ENCODE measurements at regions not wholly inside any gene's neighbourhood (a gene's known extent, or its start where the extent isn't known, plus 50 kb on each side); places are given as distances from the start of the nearest gene placed in this dataset.

- no peaks in the 10 kb centered on the region for H3K27me3 ChIP-seq (ENCODE audit: control insufficient read depth, insufficient read depth, low read length)
- H3K4me3 ChIP-seq (ENCODE audit: low read length) = no peak overlapping the region
- H3K4me1 ChIP-seq (ENCODE audit: control insufficient read depth, insufficient read depth, low read length) = no peaks in the 10 kb centered on the region
- no peaks in the 10 kb centered on the region for H3K9me3 ChIP-seq (ENCODE audit: control insufficient read depth, low read length)
- no peaks in the 10 kb centered on the region for H3K36me3 ChIP-seq (ENCODE audit: control insufficient read depth, insufficient read depth, low read length)
- H3K9ac ChIP-seq (ENCODE audit: low read length) = no peak overlapping the region
These were observed 89.5 kb upstream of the AKIRIN2 start for GRCh38 chr6:87791485-87791884.

- Histone ChIP-seq H3K9me3 (ENCODE audit: control insufficient read depth, low read length) (no peaks in the 10 kb centered on the region), H3K4me1 (ENCODE audit: control insufficient read depth, insufficient read depth, low read length) (no peaks in the 10 kb centered on the region), H3K4me3 (ENCODE audit: low read length) (no peak overlapping the region), H3K36me3 (ENCODE audit: control insufficient read depth, insufficient read depth, low read length) (no peaks in the 10 kb centered on the region), H3K9ac (ENCODE audit: low read length) (no peak overlapping the region), H3K27me3 (ENCODE audit: control insufficient read depth, insufficient read depth, low read length) (no peaks in the 10 kb centered on the region)
These were observed 89.0 kb upstream of the AKIRIN2 start for GRCh38 chr6:87791029-87791428.

- Histone ChIP-seq H3K4me3 (ENCODE audit: low read length) (no peak overlapping the region), H3K9ac (ENCODE audit: low read length) (no peak overlapping the region), H3K27me3 (ENCODE audit: control insufficient read depth, insufficient read depth, low read length) (no peaks in the 10 kb centered on the region), H3K4me1 (ENCODE audit: control insufficient read depth, insufficient read depth, low read length) (no peaks in the 10 kb centered on the region), H3K36me3 (ENCODE audit: control insufficient read depth, insufficient read depth, low read length) (no peaks in the 10 kb centered on the region), H3K9me3 (ENCODE audit: control insufficient read depth, low read length) (no peaks in the 10 kb centered on the region)
These were observed 87.9 kb upstream of the AKIRIN2 start for GRCh38 chr6:87789900-87790290.

DNA sequence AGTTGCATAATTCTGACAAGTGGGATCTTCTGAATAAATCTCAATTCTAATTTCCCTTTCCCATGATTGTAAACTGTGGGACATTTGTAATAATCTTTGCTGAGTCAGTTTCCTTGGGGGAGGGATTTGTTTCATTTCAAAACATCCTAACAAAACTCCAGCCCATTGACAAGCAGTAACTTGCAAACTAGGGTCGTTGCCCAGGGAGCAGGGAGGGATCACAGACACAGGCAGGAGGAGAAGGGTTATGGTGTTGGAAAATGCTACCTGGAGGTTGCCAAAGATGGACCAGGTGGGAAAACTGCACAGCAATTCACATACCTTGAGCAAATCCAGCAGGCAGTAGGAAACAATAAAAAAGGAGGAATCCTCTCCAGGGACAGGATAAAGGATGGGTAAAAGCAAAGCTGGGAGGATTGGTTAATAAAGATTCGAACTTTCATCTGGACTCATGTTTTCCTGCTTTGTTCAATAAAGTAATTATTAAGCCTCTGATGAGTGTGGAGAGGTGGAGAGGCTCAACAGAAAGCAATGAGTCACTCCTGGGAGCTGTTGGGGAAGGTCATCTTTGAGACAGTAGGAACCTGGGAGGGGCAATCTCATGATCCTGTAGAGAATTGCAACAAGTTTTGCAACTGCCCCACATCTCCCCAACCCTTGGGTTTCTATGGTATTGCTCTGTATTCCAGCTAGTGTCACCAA is 87.3 kb upstream of the AKIRIN2 start:
- Histone ChIP-seq H3K27me3 (ENCODE audit: control insufficient read depth, insufficient read depth, low read length) (no peaks in the 10 kb centered on the region), H3K36me3 (ENCODE audit: control insufficient read depth, insufficient read depth, low read length) (no peaks in the 10 kb centered on the region), H3K9ac (ENCODE audit: low read length) (no peak overlapping the region), H3K9me3 (ENCODE audit: control insufficient read depth, low read length) (no peaks in the 10 kb centered on the region), H3K4me1 (ENCODE audit: control insufficient read depth, insufficient read depth, low read length) (no peaks in the 10 kb centered on the region), H3K4me3 (ENCODE audit: low read length) (no peak overlapping the region)

- no peaks in the 10 kb centered on the region for H3K36me3 ChIP-seq (ENCODE audit: control insufficient read depth, insufficient read depth, low read length)
- H3K9ac ChIP-seq (ENCODE audit: low read length) = no peak overlapping the region
- H3K4me1 ChIP-seq (ENCODE audit: control insufficient read depth, insufficient read depth, low read length) = no peaks in the 10 kb centered on the region
- no peak overlapping the region for H3K4me3 ChIP-seq (ENCODE audit: low read length)
- H3K9me3 ChIP-seq (ENCODE audit: control insufficient read depth, low read length) = no peaks in the 10 kb centered on the region
- H3K27me3 ChIP-seq (ENCODE audit: control insufficient read depth, insufficient read depth, low read length) = no peaks in the 10 kb centered on the region
These were observed 86.1 kb upstream of the AKIRIN2 start for GRCh38 chr6:87788141-87788540.

DNA sequence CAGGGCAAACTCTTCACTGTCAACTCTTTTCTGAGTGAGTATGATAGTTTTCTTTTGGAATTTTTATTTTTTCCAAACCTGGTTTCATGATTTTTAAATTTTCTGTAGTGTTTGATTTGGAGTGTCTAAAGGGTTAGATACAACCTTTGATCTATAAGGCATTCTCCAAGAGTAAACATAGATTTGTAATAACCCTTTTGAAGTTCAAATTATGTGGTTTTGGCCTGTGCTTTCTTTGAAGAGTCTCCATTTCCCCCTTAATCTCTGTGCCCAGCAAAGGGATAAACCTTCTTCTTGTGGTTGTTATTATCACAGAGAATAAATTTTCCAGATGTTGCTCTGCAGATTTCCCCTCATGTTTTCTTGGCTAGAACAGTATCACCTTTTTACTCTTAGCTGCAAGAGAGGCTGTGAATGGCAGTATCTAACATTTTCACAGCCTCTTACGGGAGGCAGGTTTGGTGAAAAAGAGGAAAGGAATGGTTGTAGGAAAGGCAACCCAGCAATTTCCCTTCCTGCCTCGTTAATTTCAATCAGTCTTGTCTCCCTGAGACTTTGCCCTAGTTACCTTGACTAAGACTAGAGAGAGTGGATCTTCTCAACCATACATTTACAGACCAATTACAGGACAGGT is 83.3 kb upstream of the AKIRIN2 start:
- H3K9me3 ChIP-seq (ENCODE audit: control insufficient read depth, low read length) = no peaks in the 10 kb centered on the region
- H3K9ac ChIP-seq (ENCODE audit: low read length) = no peak overlapping the region
- no peaks in the 10 kb centered on the region for H3K4me1 ChIP-seq (ENCODE audit: control insufficient read depth, insufficient read depth, low read length)
- H3K36me3 ChIP-seq (ENCODE audit: control insufficient read depth, insufficient read depth, low read length) = no peaks in the 10 kb centered on the region
- H3K27me3 ChIP-seq (ENCODE audit: control insufficient read depth, insufficient read depth, low read length) = no peaks in the 10 kb centered on the region
- no peak overlapping the region for H3K4me3 ChIP-seq (ENCODE audit: low read length)

DNA sequence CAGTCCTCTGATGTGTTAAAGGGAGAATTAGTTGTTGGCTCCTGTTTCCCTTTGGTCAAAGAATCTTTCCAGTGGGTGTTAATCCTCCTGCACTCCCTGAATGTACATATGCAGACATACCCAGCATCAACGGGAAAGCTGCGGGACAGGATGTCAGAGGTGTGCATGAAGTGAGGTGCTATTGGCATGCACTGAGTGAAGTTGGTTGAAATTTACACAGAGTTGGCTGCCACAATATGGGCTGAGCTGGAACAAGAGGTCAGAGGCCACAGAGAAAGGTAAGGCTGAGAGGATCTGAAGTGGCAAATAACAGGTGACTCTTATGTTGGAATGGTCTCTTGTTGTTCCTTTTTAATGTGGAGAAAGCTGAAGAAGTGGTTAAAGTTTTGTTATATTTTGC is 82.7 kb upstream of the AKIRIN2 start:
- Histone ChIP-seq H3K4me1 (ENCODE audit: control insufficient read depth, insufficient read depth, low read length) (no peaks in the 10 kb centered on the region), H3K9me3 (ENCODE audit: control insufficient read depth, low read length) (no peaks in the 10 kb centered on the region), H3K36me3 (ENCODE audit: control insufficient read depth, insufficient read depth, low read length) (no peaks in the 10 kb centered on the region), H3K27me3 (ENCODE audit: control insufficient read depth, insufficient read depth, low read length) (no peaks in the 10 kb centered on the region), H3K9ac (ENCODE audit: low read length) (no peak overlapping the region), H3K4me3 (ENCODE audit: low read length) (no peak overlapping the region)

DNA sequence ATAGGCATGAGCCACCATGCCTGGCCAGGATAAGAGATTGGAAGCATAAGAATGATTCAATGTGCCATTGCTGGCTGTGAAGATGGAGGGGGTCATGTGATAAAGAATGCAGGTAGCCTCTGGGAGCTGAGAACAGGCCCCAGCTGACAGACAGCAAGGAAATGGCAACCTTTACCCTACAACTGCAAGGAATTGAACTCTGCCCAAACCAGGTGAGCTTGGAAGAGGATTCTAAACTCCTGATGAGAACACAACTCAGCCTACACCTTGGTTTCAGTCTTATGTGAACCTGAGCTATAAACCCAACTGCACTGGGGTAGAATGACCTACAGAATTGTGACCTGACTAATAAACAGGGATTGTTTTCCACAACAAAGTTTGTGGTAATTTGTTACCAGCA is 82.0 kb upstream of the AKIRIN2 start:
- no peaks in the 10 kb centered on the region for H3K4me1 ChIP-seq (ENCODE audit: control insufficient read depth, insufficient read depth, low read length)

DNA sequence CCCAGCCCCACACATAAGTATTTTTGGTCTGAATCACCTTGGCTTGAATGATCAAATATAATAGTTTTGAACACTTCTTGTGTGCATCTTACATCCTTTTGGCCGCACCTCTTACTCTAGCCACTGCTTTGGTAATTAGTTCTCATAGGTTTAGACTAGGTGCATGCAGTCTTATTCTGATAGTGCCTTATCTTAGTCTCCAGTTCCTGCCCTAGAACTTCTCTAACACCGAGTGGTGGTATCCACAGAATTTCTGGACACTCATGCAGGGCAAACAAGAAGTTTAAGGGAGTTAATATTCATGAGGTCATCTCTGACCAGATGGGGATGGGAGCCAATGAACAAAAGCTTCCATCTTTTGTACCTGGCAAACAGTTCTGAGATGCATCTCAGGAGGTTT is 77.5 kb upstream of the AKIRIN2 start:
- Histone ChIP-seq H3K9me3 (ENCODE audit: control insufficient read depth, low read length) (no peaks in the 10 kb centered on the region), H3K4me1 (ENCODE audit: control insufficient read depth, insufficient read depth, low read length) (no peaks in the 10 kb centered on the region), H3K4me3 (ENCODE audit: low read length) (no peak overlapping the region), H3K36me3 (ENCODE audit: control insufficient read depth, insufficient read depth, low read length) (no peaks in the 10 kb centered on the region), H3K27me3 (ENCODE audit: control insufficient read depth, insufficient read depth, low read length) (no peaks in the 10 kb centered on the region), H3K9ac (ENCODE audit: low read length) (no peak overlapping the region)

More for the DNA sequence above, 82.0 kb upstream of the AKIRIN2 start:
- Histone ChIP-seq H3K4me3 (ENCODE audit: low read length) (no peak overlapping the region), H3K9ac (ENCODE audit: low read length) (no peak overlapping the region), H3K27me3 (ENCODE audit: control insufficient read depth, insufficient read depth, low read length) (no peaks in the 10 kb centered on the region), H3K9me3 (ENCODE audit: control insufficient read depth, low read length) (no peaks in the 10 kb centered on the region), H3K36me3 (ENCODE audit: control insufficient read depth, insufficient read depth, low read length) (no peaks in the 10 kb centered on the region)

DNA sequence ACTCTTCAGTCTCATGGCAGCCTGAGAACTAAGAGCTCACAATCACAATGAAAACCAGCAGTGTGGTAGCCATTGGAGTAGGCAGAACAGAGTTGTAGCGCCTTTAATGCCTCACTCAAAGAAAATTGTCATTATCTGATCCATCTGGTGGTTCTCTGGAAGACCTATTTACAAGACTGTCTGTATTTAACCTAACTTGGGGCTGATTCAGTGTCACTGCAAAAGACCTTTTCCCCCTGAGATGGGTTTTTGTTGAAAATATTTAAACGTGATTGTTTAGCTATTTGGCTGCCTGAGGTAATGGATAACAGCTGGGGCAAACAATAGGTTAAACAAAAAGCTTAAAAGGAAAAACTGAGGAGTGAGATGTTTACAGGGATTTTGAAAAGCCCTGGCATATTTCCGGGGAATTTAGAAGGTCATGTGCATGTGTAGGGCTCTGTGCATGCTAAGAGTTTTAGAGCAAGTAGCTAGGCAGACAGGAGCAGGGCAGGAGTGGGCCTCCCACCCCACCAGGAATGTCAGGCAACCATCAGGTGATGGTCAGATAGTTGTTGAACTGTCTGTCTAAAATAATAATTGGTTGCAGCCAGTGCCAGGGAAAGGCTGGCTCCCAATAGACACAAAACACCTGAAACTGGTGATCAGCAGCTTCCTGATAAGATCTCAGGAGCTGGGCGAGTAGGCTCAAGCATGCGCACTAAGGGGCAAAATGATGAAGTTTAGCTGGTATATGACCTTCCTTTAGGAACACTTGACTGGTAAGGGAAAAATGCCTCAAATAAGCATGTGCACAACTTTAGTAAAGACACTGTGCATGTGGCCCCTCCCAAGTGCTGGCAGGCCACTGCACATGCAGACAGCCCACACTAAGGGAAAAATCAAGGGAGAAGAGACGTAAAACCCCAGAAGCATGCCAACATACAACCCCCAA is 70.8 kb upstream of the AKIRIN2 start:
- H3K4me1 ChIP-seq (ENCODE audit: control insufficient read depth, insufficient read depth, low read length) = no peaks in the 10 kb centered on the region
- H3K9ac ChIP-seq (ENCODE audit: low read length) = no peak overlapping the region
- no peaks in the 10 kb centered on the region for H3K36me3 ChIP-seq (ENCODE audit: control insufficient read depth, insufficient read depth, low read length)
- no peak overlapping the region for H3K4me3 ChIP-seq (ENCODE audit: low read length)
- H3K9me3 ChIP-seq (ENCODE audit: control insufficient read depth, low read length) = no peaks in the 10 kb centered on the region
- H3K27me3 ChIP-seq (ENCODE audit: control insufficient read depth, insufficient read depth, low read length) = no peaks in the 10 kb centered on the region

GRCh38 chr6:87767478-87767877 is 65.4 kb upstream of the AKIRIN2 start:
- Histone ChIP-seq H3K4me1 (ENCODE audit: control insufficient read depth, insufficient read depth, low read length) (no peaks in the 10 kb centered on the region), H3K9ac (ENCODE audit: low read length) (no peak overlapping the region)

GRCh38 chr6:87766211-87766610 is 64.2 kb upstream of the AKIRIN2 start:
- Histone ChIP-seq H3K4me1 (ENCODE audit: control insufficient read depth, insufficient read depth, low read length) (no peaks in the 10 kb centered on the region), H3K4me3 (ENCODE audit: low read length) (no peak overlapping the region), H3K9me3 (ENCODE audit: control insufficient read depth, low read length) (no peaks in the 10 kb centered on the region), H3K36me3 (ENCODE audit: control insufficient read depth, insufficient read depth, low read length) (no peaks in the 10 kb centered on the region), H3K9ac (ENCODE audit: low read length) (no peak overlapping the region), H3K27me3 (ENCODE audit: control insufficient read depth, insufficient read depth, low read length) (no peaks in the 10 kb centered on the region)

More at GRCh38 chr6:87767478-87767877, 65.4 kb upstream of the AKIRIN2 start:
- Histone ChIP-seq H3K27me3 (ENCODE audit: control insufficient read depth, insufficient read depth, low read length) (no peaks in the 10 kb centered on the region), H3K36me3 (ENCODE audit: control insufficient read depth, insufficient read depth, low read length) (no peaks in the 10 kb centered on the region), H3K9me3 (ENCODE audit: control insufficient read depth, low read length) (no peaks in the 10 kb centered on the region), H3K4me3 (ENCODE audit: low read length) (no peak overlapping the region)
